ENCODE measurements at regions not wholly inside any gene's neighbourhood (a gene's known extent, or its start where the extent isn't known, plus 50 kb on each side); places are given as distances from the start of the nearest gene placed in this dataset.
"Not testable (repeated sequence)": the region's sequence is repeated elsewhere in the genome, so short reads cannot be mapped to it uniquely, and the experiment has no call there.

DNA sequence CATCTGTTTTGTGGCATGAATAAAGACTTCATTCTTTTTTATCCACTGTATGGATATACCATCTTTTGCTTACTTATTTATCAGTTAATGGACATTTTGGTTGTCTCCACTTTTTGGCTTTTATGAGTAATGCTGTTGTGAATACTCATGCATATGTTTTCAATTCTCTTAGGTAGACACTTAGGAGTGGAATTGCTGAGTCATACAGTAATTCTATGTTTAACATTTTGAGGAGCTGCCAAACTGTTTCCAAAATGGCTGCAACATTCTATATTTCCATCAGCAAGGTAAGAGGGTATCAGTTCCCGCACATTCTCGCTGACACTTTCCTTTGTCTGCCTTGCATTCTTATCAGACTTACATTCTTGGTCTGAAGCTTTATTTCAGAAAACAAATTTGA is 191.1 kb downstream of the WNT5A start:
- DNase-seq (ENCODE audit: low spot score): no peak

GRCh38 chr3:55294557-55294956 is 192.5 kb downstream of the WNT5A start:
- DNase-seq (ENCODE audit: low spot score): no peak

DNA sequence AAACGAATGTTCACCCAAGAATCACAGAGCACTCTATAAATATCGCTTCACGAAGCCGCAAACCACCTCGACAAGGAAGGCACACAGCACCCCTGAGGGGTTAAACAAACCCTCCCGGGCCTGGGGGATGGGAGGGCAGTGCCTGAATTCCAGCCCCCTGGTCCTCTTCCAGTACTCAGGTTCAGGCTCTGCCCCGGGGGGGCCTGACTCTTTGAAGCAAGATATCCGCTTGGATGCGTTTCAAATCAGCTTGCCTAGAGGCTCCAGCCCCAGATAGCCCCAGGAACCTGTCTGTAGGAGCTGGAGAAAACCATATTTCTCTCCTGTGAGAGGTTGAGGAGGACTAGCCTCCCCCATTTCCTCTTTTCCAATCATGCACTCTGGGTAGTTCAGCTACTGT is 194.7 kb downstream of the WNT5A start:
- DNase-seq (ENCODE audit: low spot score): no peak

GRCh38 chr3:55288657-55289056 is 198.4 kb downstream of the WNT5A start:
- no peak for DNase-seq (ENCODE audit: low spot score)

DNA sequence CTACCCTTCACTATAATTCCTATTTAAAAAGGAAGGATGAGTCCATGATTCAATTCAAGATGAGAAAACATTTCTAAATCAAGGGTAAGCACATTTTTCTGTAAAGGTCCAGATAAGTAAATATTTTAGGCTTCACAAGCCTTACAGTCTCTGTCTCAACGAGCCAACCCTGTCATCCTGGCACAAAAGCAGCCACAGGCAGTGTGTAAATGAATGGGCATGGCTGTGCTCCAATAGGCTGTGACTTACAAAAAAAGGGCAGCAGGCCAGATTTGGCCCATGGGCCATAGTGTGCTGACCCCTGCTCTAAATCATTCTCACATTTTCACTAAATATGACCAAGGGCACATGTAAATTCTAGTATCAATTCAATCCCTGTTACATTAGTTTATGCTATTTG is 200.4 kb downstream of the WNT5A start:
- no peak for DNase-seq (ENCODE audit: low spot score)

GRCh38 chr3:55285156-55285555 is 201.9 kb downstream of the WNT5A start:
- DNase-seq (ENCODE audit: low spot score): no peak

DNA sequence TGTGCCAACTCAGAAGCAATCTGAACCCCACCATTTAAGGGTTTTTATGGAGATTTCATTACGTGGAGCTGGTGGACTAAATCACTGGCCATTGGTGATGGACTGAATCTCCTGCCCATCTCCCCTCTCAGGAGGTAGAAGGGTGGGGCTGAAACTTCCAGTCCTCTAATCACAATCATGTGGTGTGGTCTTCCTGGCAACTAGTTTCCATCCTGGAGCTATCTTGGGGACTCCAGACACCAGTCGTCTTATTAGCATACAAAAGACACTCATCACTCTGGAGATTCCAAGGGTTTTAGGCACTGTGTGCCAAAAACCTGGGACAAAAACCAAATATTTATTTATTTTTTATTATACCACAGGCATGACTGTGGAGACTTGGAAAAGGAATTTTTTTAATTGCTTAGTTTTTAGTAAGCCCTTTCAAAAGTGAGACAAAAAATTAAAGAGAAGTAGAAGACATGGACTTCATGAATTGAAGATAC is 203.6 kb downstream of the WNT5A start:
- DNase-seq (ENCODE audit: low spot score): no peak

DNA sequence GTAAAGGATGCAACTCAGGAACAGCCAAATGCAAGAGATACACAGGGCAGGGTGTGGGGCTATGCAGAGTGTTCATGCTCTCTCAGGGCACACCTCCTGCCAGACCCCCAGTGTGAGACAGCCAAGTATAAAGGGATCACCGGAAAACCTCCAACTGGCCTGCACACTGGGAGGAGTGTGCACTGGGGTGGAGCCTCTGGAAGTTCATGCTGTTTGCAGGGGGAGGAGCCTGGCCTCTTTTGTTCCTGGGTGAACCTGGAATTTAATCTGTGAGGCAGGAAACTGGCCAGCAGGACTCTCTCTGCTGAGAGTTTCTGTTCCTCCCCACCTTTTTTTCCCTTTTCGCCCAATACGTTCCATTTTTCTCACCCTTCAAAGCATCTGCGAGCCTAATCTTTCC is 204.1 kb downstream of the WNT5A start:
- DNase-seq (ENCODE audit: low spot score): no peak

DNA sequence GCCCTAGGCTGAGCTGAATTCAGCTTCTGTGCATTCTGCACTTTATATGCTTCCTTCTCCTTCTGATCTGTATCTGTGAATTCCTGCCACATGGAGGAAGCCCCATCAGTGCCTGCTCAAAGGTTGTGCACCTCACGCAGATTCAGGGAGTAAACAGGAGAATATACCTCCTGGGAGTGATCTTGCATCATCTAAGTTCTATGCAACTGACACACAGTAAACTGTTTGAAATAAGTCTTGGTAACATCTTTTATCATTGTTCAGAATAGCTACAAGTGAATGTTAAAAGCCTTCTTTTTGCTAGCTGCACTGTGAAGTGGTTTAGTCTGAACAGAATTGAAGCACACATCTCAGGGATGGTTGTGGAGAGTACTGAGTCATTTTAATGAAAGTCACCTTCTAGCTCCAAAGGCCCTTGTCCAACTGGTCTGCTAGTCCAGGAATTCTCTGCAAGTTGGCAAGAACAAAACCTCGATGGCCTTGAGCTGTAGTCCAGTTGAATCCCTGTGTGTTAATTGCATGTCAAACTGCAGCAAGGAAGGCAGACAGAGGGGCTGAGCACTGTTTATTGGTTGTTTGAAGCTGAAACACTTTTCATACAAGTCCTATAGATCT is 215.0 kb downstream of the WNT5A start:
- DNase-seq (ENCODE audit: low spot score): no peak

GRCh38 chr3:55271549-55271948 is 215.6 kb downstream of the WNT5A start:
- no peak for DNase-seq (ENCODE audit: low spot score)

DNA sequence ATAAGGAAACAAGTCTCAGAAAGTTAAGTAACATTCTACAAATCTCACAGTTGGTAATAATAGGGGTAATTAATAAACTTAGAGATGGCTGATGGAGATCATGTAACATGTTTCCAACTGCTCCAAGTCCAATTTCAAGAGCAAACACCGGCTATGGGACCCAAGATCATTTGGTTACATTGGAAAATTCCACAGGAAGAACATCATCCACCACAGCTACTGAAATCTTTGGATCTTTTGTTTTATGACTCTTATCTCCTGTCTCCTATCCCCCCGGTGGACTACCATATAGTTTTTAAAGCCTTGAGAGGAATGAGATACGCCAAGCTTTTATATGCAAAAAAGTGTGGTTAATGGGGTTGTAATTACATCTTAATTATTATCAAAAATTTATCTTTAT is 216.1 kb downstream of the WNT5A start:
- DNase-seq (ENCODE audit: low spot score): no peak

DNA sequence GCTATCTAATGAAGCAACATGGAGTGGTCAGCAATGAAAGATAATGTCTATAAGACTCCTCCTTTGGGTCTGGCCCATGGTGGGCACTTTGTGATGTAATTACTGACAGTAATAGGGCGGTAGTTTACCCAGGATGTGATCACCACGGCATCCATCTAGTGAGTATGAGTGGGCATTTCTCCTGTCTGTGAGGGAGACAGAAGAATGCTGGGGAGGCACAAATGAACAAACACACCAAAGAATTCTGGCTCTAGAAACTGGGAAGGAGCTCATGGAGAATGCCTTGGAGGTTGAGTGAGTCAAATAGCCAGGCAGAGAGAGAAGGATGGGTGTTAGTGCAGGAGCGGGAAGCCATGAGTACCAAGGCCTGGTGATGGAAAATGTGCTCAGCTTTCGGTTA is 217.5 kb downstream of the WNT5A start:
- DNase-seq (ENCODE audit: low spot score): no peak

- no peak for DNase-seq (ENCODE audit: low spot score)
Measured at GRCh38 chr3:55269096-55269495, 218.0 kb downstream of the WNT5A start.

GRCh38 chr3:55267206-55267930 is 219.7 kb downstream of the WNT5A start:
- no peak for DNase-seq (ENCODE audit: low spot score)

GRCh38 chr3:55264919-55265318 is 222.2 kb downstream of the WNT5A start:
- DNase-seq (ENCODE audit: low spot score): no peak

DNA sequence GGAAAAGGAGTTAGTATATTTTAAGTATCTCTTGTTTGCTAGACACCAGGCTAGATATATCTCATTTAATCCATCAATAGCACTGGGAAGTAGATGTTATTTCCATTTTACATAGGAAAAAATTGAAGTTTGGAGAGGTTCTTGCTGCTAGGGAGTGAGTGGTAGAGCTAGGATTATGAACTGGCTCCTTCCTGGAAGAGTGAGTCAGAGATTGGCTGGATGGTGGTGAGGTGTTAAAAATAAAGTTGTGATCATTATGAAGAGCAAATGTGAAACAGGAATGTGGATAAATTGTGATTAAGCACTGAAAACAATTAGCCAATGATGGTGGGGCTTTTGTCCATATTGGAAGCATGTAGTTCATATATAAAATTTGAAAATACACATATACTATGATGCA is 234.2 kb downstream of the WNT5A start:
- DNase-seq (ENCODE audit: low spot score): no peak

- DNase-seq (ENCODE audit: low spot score): not testable (repeated sequence)
Measured at GRCh38 chr3:55249156-55249555, 237.9 kb downstream of the WNT5A start.

DNA sequence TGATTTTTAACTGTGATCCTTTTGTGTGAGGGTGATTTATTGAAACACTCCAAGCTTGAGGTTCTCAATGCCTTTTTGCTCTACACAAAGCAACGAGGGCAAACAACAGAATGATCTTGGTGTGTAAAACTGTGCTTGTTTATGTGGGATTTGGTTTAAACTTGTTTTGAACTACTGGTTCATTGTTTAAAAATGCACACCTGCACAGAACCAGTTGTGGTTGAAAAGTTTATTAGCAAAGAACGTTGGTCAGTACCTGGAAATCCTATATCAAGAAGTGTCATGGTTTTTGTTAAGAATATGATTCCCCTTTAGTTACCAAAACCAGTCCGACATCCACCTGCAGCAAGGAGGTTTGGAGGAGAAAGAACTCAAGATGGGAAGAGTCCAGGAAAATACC is 239.4 kb downstream of the WNT5A start:
- DNase-seq (ENCODE audit: low spot score): no peak

DNA sequence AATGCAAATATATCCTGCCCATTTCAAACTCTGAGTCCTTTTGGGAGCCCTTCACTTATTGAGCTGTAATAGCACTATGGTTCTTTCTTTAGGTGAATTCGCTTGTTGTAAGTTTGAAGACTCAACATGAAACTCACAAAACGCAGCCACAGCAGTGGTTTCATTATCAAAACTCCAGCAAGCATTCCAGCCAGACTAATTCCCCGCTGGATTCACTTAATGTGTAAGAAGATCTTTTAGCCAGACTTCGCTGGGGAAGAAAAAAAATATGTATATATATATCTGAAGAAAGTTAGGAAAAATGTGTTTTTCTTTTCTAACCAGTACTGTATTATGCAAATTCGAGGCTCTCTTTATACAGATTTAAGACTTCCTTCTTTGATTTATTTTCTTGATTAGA is 241.1 kb downstream of the WNT5A start:
- DNase-seq (ENCODE audit: low spot score): no peak

DNA sequence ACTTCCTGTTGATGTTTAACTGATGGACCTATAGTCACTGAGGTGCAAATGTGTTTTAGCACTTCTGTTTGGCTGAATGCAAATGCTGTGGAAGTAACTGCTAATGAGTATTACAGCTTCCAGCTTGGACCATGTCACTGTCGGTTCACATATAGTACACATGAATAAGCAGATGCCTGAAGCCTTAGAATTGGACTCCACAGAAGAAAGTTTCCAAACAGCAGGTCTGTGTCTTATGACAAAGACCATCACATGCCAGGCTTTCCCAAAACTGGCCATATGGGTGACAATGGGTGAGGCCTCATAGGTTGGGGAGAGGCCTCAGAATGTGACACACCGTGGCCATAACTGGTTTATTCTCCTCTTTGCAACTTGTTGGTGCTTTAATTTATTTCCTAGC is 241.8 kb downstream of the WNT5A start:
- DNase-seq (ENCODE audit: low spot score): no peak

DNA sequence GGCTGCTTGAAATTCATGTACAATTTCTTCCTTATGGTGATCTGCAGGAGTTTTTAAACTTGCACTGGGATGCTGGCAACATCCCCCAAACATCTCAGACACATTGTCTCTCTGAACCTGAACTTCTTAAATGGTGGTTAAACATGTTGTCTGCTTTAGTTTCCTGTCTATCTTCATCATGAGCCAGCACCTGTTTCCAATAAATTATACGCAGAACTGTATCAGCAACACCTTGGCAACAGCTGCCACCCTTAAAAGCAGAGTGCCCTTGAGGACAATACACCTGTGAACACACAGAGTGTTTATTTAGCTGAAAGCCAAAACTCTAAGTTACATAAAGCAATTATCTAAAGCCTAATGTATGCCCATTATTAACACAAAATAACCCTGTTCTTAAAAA is 242.9 kb downstream of the WNT5A start:
- DNase-seq (ENCODE audit: low spot score): no peak

DNA sequence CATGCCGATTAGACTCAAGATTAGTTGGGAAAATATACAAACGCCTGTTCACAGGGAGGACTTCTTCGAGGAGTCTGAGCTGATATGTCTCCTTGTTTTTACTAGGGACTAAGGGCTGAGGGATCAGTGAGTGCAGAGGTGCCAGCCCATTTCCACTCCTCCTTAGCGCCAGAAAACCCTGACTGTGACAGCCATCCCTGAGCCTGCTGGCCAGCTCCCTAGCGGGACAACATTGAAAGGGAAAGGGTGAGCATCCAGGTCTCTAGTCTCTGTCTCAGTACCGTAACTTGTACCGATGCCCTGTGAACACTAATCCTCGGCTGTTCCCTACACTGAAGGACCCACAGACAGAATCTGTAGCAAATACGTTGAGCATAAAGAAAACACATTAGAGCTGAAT is 243.4 kb downstream of the WNT5A start:
- DNase-seq (ENCODE audit: low spot score): no peak

- no peak for DNase-seq (ENCODE audit: low spot score)
Measured at GRCh38 chr3:55242921-55243320, 244.2 kb downstream of the WNT5A start.

- no peak for DNase-seq (ENCODE audit: low spot score)
Measured at GRCh38 chr3:55241098-55241497, 246.0 kb downstream of the WNT5A start.

Data from HuH-7 (cell line).